ENCODE measurements at regions not wholly inside any gene's neighbourhood (a gene's known extent, or its start where the extent isn't known, plus 50 kb on each side); places are given as distances from the start of the nearest gene placed in this dataset.

- TF ChIP-seq CTCF (IDR thresholded peaks at IDR 0.05), result no peak
- TF ChIP-seq POLR2A (IDR thresholded peaks at IDR 0.05), result no peak
Observed at GRCh38 chr2:208725280-208725679, 318.7 kb downstream of the PTH2R start.

All from Peyer's patch (tissue), 4 donors.